Body of pancreas (tissue), 4 donors: ENCODE measurements at regions not wholly inside any gene's neighbourhood (a gene's known extent, or its start where the extent isn't known, plus 50 kb on each side); places are given as distances from the start of the nearest gene placed in this dataset.

Experiments
- ATAC-seq: fragments of 150-250 bp; one replicate; pipeline ENCODE4 v1.9.1; 2016
- DNase-seq, 4 donors: peaks; one replicate each; pipeline ENCODE4 v3.0.0-alpha.2; 2019
- H3K27ac ChIP-seq, 4 donors: fragments of 200-600 bp; sonication (generic); 1 replicate in 3 of 4; 2 replicates in 1 of 4; pipeline versions ENCODE4 v1.5.1 to v1.6.1; 2016 to 2019; ENCODE audit warnings: mild to moderate bottlenecking in 1 of 4, mixed read lengths in 1 of 4, moderate library complexity in 1 of 4
- H3K27me3 ChIP-seq, 2 donors: fragments of 200-600 bp; sonication (generic); one replicate each; pipeline ENCODE4 v1.6.0; 2016; ENCODE audit warnings: mild to moderate bottlenecking in 1 of 2
- H3K36me3 ChIP-seq, 2 donors: fragments of 200-600 bp; sonication (generic); replicated peaks in 1 of 2; 2 replicates each; pipeline ENCODE4 v1.5.1; 2016; ENCODE audit warnings: low read depth in 2 of 2; ENCODE audit not compliant: insufficient read depth in 1 of 2
- H3K4me1 ChIP-seq: fragments of 200-600 bp; sonication (generic); one replicate; pipeline ENCODE4 v1.6.0; 2016
- H3K4me3 ChIP-seq, 2 donors: fragments of 200-600 bp; sonication (generic); 1 replicate in 1 of 2; 2 replicates in 1 of 2; pipeline ENCODE4 v1.5.1; 2016 to 2019
- H3K9me3 ChIP-seq, 3 donors: fragments of 200-600 bp; sonication (generic); 1 replicate in 2 of 3; 2 replicates in 1 of 3; pipeline ENCODE4 v1.5.1; 2016
- CTCF ChIP-seq, 7 experiments: fragments of 450-650 bp in 4 of 7; fragments of 200-600 bp in 3 of 7; sonication (generic) in 3 of 7; IDR thresholded peaks; one replicate each; pipeline ENCODE4 v1.5.1; 2016 to 2019; ENCODE audit warnings: antibody characterized with exemption in 7 of 7
- POLR2A ChIP-seq, 3 donors: fragments of 450-650 bp; IDR thresholded peaks; one replicate each; pipeline ENCODE4 v1.6.1; 2016; ENCODE audit warnings: antibody characterized with exemption in 3 of 3, mild to moderate bottlenecking in 2 of 3
- WGBS, 2 donors: methylation state at CpG; one replicate each; pipeline ENCODE4 v1.1.5; 2017; 5-methylcytosine and 5-hydroxymethylcytosine counted together
- intact Hi-C: fragments of 100-400 bp; cut with DNase I; formaldehyde crosslinking; loops from one replicate; pipeline ENCODE4 v1.15.1; 2023

- no peak overlapping the region for H3K27ac ChIP-seq
- no peaks in the 10 kb centered on the region for H3K36me3 ChIP-seq
- DNase-seq, result no peak
- no peaks in the 10 kb centered on the region for H3K9me3 ChIP-seq
- no peaks in the 10 kb centered on the region for H3K4me1 ChIP-seq
- intact Hi-C loops, result no loop called here
- no peak overlapping the region for H3K4me3 ChIP-seq
- ATAC-seq, result no peak
- H3K27me3 ChIP-seq, result no peaks in the 10 kb centered on the region
- 45 to 46% methylated on average over 4 of the region's 4 CpGs for WGBS, 2 donors
- TF ChIP-seq POLR2A (IDR thresholded peaks at IDR 0.05), result no peak
Measured at GRCh38 chr1:216849146-216849545, 125.9 kb upstream of the ESRRG start.

- no peaks in the 10 kb centered on the region for H3K36me3 ChIP-seq
- ATAC-seq (no peak), DNase-seq (no peak)
- no peak overlapping the region for H3K27ac ChIP-seq
- H3K9me3 ChIP-seq, result no peaks in the 10 kb centered on the region
- TF ChIP-seq POLR2A (IDR thresholded peaks at IDR 0.05) (no peak), CTCF (IDR thresholded peaks at IDR 0.05) (no peak)
- intact Hi-C loops, result no loop called here
- no peaks in the 10 kb centered on the region for H3K4me1 ChIP-seq
- WGBS, 2 donors, result 79 to 84% methylated on average over 6 of the region's 6 CpGs
- H3K27me3 ChIP-seq, result no peaks in the 10 kb centered on the region
- no peak overlapping the region for H3K4me3 ChIP-seq
Measured at GRCh38 chr1:216847397-216848036, 124.3 kb upstream of the ESRRG start.

- DNase-seq (no peak), ATAC-seq (no peak)
- H3K4me1 ChIP-seq, result no peaks in the 10 kb centered on the region
- TF ChIP-seq POLR2A (IDR thresholded peaks at IDR 0.05) (no peak), CTCF (IDR thresholded peaks at IDR 0.05) (no peak)
- H3K4me3 ChIP-seq, result no peak overlapping the region
- H3K27me3 ChIP-seq, result no peaks in the 10 kb centered on the region
- WGBS, 2 donors, result 85% methylated on average over 4 of the region's 4 CpGs
- no peaks in the 10 kb centered on the region for H3K36me3 ChIP-seq
- intact Hi-C loops, result no loop called here
- H3K27ac ChIP-seq, result no peak overlapping the region
- H3K9me3 ChIP-seq, result no peaks in the 10 kb centered on the region
Measured at GRCh38 chr1:216846339-216846738, 123.1 kb upstream of the ESRRG start.

GRCh38 chr1:216843409-216843808 is 120.2 kb upstream of the ESRRG start:
- intact Hi-C loops, result no loop called here
- ATAC-seq (no peak), DNase-seq (no peak)
- Histone ChIP-seq H3K27me3 (no peaks in the 10 kb centered on the region), H3K9me3 (no peaks in the 10 kb centered on the region), H3K4me1 (no peaks in the 10 kb centered on the region), H3K4me3 (no peak overlapping the region), H3K27ac (no peak overlapping the region), H3K36me3 (no peaks in the 10 kb centered on the region)
- 88 to 93% methylated on average over 5 of the region's 5 CpGs for WGBS, 2 donors
- TF ChIP-seq POLR2A (IDR thresholded peaks at IDR 0.05) (no peak), CTCF (IDR thresholded peaks at IDR 0.05) (no peak)

GRCh38 chr1:216841165-216841564 is 117.9 kb upstream of the ESRRG start:
- WGBS, 2 donors, result 72 to 80% methylated on average over 3 of the region's 3 CpGs

More at GRCh38 chr1:216841165-216841564, 117.9 kb upstream of the ESRRG start:
- intact Hi-C loops, result no loop called here
- Histone ChIP-seq H3K9me3 (no peaks in the 10 kb centered on the region), H3K4me1 (no peaks in the 10 kb centered on the region), H3K27me3 (no peaks in the 10 kb centered on the region), H3K27ac (no peak overlapping the region), H3K36me3 (no peaks in the 10 kb centered on the region), H3K4me3 (no peak overlapping the region)
- DNase-seq, result no peak
- TF ChIP-seq POLR2A (IDR thresholded peaks at IDR 0.05), result no peak
- no peak for TF ChIP-seq CTCF (IDR thresholded peaks at IDR 0.05)
- ATAC-seq, result no peak
